Left lung (tissue), 4 donors: ENCODE measurements at regions not wholly inside any gene's neighbourhood (a gene's known extent, or its start where the extent isn't known, plus 50 kb on each side); places are given as distances from the start of the nearest gene placed in this dataset.

Experiments used
- ATAC-seq: fragments of 200-7000 bp; cut with Tn5 transposase; one replicate; pipeline ENCODE4 v1.9.1; 2020; ENCODE audit warnings: moderate library complexity
- DNase-seq, 4 donors: peaks; one replicate each; pipeline ENCODE4 v3.0.0-alpha.2; 2013 to 2020
- H3K27ac ChIP-seq, 2 donors: fragments of 200-600 bp; sonication (generic) in 1 of 2; one replicate each; pipeline versions ENCODE4 v1.5.0 to v1.8.0; 2020 to 2021
- H3K27me3 ChIP-seq, 2 donors: fragments of 200-600 bp; sonication (generic) in 1 of 2; one replicate each; pipeline versions ENCODE4 v1.5.0 to v1.8.0; 2020 to 2021
- H3K36me3 ChIP-seq, 2 donors: fragments of 200-600 bp; sonication (generic) in 1 of 2; one replicate each; pipeline versions ENCODE4 v1.5.0 to v1.8.0; 2020 to 2021
- H3K4me1 ChIP-seq, 2 donors: fragments of 200-600 bp; one replicate each; pipeline ENCODE4 v1.8.0; 2021
- H3K4me3 ChIP-seq, 2 donors: fragments of 200-600 bp; sonication (generic) in 1 of 2; one replicate each; pipeline versions ENCODE4 v1.5.0 to v1.8.0; 2020 to 2021; ENCODE audit warnings: mild to moderate bottlenecking in 1 of 2
- H3K9me3 ChIP-seq, 2 donors: fragments of 200-600 bp; sonication (generic) in 1 of 2; one replicate each; pipeline versions ENCODE4 v1.5.0 to v1.8.0; 2020 to 2021
- intact Hi-C, 2 donors: fragments of 100-400 bp; cut with DNase I; formaldehyde crosslinking; loops; one replicate each; pipeline versions ENCODE4 v1.11.2 to v1.14.2; 2022
- TF ChIP-seq, protein P1 (sequence below), 2 donors: fragments of 200-600 bp; sonication (generic) in 1 of 2; IDR thresholded peaks; one replicate each; pipeline versions ENCODE4 v1.5.0 to v1.8.0; 2021; ENCODE audit warnings: antibody characterized with exemption in 2 of 2
- donor health status: DM: no; HTN: yes; CAD: no.
- donor health status: DM: no; HTN: no; CAD: no.

DNA sequence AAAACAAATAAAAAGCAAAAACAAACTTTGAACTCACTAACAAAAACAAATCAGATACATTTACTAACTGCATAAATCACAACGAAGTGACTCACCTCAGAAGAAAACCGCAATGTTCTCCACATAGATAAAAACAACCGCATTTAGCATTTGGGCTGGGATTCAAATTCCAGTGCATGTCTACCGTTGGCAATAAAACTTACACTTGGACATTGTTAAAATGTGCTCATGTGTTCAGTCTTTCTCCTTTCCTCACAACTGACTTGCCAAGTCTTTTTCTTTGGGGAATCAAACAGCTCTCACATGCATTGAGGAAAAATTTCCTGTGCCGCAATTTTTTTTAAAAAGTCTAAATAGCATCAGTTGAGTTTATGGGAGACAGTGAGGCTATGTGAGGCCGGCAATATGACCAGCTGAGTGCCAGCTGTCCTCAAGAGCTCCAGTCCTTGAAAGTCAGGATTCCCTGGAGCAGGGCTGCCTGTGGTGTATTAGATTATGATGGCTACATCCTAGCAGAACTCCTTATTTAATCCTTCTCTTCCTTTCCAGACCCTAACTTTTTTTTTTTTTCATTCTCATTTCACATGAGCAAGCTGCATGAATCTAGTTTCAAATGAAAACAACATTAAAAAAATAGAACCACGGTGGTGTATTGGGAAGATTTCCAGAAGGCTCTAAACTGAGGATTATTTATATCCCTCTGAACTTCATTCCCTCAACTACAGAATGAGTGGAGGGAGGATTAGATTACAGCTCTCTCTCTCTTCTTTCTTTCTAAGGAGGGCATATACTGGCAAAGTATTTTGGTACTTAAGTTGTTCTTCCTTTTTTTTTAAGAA, 70.2 kb upstream of the MEIS1 start:
- intact Hi-C loops = no loop called here
- DNase-seq (no peak), ATAC-seq (no peak)
- Histone ChIP-seq H3K27me3 (no peaks in the 10 kb centered on the region), H3K4me3 (no peak overlapping the region), H3K27ac (no peak overlapping the region), H3K4me1 (no peaks in the 10 kb centered on the region), H3K36me3 (no peaks in the 10 kb centered on the region), H3K9me3 (no peaks in the 10 kb centered on the region)
- TF ChIP-seq, protein P1, sequence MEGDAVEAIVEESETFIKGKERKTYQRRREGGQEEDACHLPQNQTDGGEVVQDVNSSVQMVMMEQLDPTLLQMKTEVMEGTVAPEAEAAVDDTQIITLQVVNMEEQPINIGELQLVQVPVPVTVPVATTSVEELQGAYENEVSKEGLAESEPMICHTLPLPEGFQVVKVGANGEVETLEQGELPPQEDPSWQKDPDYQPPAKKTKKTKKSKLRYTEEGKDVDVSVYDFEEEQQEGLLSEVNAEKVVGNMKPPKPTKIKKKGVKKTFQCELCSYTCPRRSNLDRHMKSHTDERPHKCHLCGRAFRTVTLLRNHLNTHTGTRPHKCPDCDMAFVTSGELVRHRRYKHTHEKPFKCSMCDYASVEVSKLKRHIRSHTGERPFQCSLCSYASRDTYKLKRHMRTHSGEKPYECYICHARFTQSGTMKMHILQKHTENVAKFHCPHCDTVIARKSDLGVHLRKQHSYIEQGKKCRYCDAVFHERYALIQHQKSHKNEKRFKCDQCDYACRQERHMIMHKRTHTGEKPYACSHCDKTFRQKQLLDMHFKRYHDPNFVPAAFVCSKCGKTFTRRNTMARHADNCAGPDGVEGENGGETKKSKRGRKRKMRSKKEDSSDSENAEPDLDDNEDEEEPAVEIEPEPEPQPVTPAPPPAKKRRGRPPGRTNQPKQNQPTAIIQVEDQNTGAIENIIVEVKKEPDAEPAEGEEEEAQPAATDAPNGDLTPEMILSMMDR (IDR thresholded peaks at IDR 0.05) = no peak

DNA sequence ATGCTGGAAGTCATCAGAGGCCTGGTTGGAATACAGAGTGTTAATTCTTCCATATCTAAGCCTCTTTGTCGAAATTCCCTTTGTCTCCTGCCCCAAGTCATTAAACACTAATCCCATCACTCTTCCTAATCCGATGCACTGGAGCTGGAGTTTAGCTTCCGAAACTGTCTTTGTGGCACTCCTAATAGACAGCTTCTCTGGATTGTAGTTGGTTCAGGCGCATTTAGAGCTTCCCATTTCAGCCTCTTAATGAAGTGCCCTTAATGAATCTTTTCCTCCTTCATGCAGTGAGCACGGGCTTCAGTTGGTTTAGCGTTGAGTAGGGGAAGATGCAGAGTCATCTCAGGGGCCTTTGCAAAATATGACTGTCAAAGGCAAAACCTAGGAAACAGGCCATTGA, 72.2 kb upstream of the MEIS1 start:
- ATAC-seq = no peak
- intact Hi-C loops = no loop called here

DNA sequence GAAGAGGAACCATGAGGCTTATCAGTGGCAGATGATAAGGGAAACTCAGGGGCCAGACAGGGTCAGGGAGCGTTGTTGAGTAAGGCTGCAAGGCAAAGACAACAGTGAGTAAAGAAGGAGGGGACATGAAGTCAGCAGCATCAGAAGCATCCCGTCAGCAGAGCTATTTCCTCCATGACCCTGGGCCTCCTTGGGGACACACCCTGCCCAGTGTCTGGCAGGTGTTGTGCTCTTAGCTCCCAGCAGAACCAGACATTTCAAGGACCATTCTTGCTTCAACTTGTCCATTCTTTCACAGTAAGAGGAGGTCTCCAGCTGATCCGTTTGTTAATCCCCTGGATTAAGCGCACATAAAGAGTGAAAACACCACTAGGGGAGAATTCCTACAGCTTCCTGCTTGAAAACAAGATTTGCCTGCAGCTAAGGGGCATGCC, 88.7 kb upstream of the MEIS1 start:
- H3K4me1 ChIP-seq = no peaks in the 10 kb centered on the region
- H3K9me3 ChIP-seq = peaks cover 0 to 14% of the 10 kb centered on the region in 2 donors
- intact Hi-C loops = no loop called here
- TF ChIP-seq, protein P1 (IDR thresholded peaks at IDR 0.05) = no peak
- ATAC-seq (no peak), DNase-seq (no peak)
- H3K27ac ChIP-seq = no peak overlapping the region
- no peak overlapping the region for H3K4me3 ChIP-seq
- no peaks in the 10 kb centered on the region for H3K27me3 ChIP-seq
- no peaks in the 10 kb centered on the region for H3K36me3 ChIP-seq

More for the DNA sequence above, 72.2 kb upstream of the MEIS1 start:
- Histone ChIP-seq H3K27ac (no peak overlapping the region), H3K36me3 (no peaks in the 10 kb centered on the region), H3K27me3 (no peaks in the 10 kb centered on the region), H3K9me3 (no peaks in the 10 kb centered on the region), H3K4me3 (no peak overlapping the region), H3K4me1 (no peaks in the 10 kb centered on the region)
- TF ChIP-seq, protein P1 (IDR thresholded peaks at IDR 0.05) = no peak
- DNase-seq = no peak

DNA sequence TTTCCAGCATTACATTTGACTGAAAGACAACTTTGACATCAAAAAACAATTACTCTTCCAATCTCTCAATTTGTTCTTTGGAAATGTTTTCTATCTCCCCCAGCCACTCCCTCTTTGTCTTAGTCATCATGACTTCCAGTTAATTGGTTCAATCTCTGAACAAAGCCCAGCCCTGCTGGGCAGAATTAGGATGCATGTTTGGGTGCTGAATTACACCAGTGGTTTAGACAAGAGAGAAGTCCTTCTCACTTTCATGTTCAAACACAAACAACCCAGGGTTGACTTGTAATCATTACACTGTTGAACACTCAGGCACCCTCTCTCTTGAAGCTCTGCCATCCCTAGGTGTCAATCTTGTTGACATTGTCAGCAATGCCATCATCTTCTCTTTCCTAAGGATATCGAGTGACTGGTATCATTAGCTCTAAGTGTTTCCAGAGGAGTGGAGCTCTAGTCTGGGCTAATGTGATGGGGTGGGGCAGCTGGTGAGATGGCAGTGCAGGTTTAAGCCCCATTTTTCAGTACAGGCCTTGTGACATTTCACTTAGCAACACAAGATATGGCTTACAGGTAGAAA, 90.8 kb upstream of the MEIS1 start:
- Histone ChIP-seq H3K27me3 (no peaks in the 10 kb centered on the region), H3K9me3 (peaks cover 0 to 13% of the 10 kb centered on the region in 2 donors), H3K36me3 (no peaks in the 10 kb centered on the region), H3K4me1 (no peaks in the 10 kb centered on the region), H3K4me3 (no peak overlapping the region), H3K27ac (no peak overlapping the region)
- intact Hi-C loops = no loop called here
- DNase-seq (no peak), ATAC-seq (no peak)
- TF ChIP-seq, protein P1 (IDR thresholded peaks at IDR 0.05) = no peak

GRCh38 chr2:66343259-66343658, 91.7 kb upstream of the MEIS1 start:
- intact Hi-C loops = no loop called here
- TF ChIP-seq, protein P1 (IDR thresholded peaks at IDR 0.05) = no peak
- peaks cover 0 to 9% of the 10 kb centered on the region in 2 donors for H3K9me3 ChIP-seq
- ATAC-seq (no peak), DNase-seq (no peak)
- no peaks in the 10 kb centered on the region for H3K4me1 ChIP-seq
- H3K27ac ChIP-seq = no peak overlapping the region
- H3K36me3 ChIP-seq = no peaks in the 10 kb centered on the region
- no peaks in the 10 kb centered on the region for H3K27me3 ChIP-seq
- H3K4me3 ChIP-seq = no peak overlapping the region
